ENCODE measurements at regions not wholly inside any gene's neighbourhood (a gene's known extent, or its start where the extent isn't known, plus 50 kb on each side); places are given as distances from the start of the nearest gene placed in this dataset.

DNA sequence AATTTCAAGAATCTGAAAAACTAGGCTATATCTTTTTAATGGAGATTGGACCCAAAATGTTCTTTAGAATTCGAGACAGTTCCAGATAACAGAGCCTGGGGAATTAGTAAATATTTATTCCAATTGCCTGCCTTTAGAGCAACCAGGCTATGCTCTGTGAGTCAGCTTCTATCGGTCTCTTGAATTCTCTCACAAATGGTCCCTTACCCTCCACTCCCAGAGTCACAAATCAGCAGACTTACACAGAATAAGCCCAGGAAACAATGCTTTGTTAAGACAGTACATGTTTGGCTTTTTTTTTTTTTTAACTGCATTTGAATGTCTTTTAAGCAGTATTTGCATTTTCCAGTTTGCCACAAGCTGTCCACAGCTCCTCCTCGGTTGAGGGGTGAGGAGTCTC is 460.7 kb upstream of the CBLB start:
- TF ChIP-seq, protein P1, sequence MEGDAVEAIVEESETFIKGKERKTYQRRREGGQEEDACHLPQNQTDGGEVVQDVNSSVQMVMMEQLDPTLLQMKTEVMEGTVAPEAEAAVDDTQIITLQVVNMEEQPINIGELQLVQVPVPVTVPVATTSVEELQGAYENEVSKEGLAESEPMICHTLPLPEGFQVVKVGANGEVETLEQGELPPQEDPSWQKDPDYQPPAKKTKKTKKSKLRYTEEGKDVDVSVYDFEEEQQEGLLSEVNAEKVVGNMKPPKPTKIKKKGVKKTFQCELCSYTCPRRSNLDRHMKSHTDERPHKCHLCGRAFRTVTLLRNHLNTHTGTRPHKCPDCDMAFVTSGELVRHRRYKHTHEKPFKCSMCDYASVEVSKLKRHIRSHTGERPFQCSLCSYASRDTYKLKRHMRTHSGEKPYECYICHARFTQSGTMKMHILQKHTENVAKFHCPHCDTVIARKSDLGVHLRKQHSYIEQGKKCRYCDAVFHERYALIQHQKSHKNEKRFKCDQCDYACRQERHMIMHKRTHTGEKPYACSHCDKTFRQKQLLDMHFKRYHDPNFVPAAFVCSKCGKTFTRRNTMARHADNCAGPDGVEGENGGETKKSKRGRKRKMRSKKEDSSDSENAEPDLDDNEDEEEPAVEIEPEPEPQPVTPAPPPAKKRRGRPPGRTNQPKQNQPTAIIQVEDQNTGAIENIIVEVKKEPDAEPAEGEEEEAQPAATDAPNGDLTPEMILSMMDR (IDR thresholded peaks at IDR 0.05): no peak
- TF ChIP-seq EZH2phosphoT487 (IDR thresholded peaks at IDR 0.05) (no peak), EZH2 (IDR thresholded peaks at IDR 0.05) (no peak)

Data from neural progenitor cell (in vitro differentiated cells).